ENCODE measurements at regions not wholly inside any gene's neighbourhood (a gene's known extent, or its start where the extent isn't known, plus 50 kb on each side); places are given as distances from the start of the nearest gene placed in this dataset.

- H3K9me3 ChIP-seq = no peaks in the 10 kb centered on the region
- no peaks in the 10 kb centered on the region for H3K4me1 ChIP-seq
- no peak for DNase-seq (ENCODE audit: low spot score)
Measured at GRCh38 chr19:31104451-31104850, 244.8 kb downstream of the TSHZ3 start.

DNA sequence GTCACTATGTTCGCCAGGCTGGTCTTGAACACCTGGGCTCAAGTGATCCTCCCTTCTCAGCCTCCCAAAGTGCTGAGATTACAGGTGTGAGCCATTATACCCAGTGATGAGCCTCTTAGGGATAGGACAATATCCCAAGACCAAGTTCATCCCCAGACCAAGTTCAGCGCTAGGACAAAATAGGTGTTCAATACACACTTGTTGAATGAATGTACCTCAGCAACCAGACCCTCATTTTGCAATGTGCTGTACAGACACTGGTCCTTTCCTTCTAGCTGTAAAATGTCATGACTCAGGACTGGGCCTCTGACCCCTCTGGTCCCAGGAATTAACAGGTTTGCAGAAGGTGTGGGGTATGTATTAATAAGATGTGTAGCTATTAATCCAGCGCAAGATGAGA is 246.0 kb downstream of the TSHZ3 start:
- Histone ChIP-seq H3K27ac (no peak overlapping the region), H3K36me3 (no peaks in the 10 kb centered on the region), H3K4me1 (no peaks in the 10 kb centered on the region), H3K27me3 (no peaks in the 10 kb centered on the region), H3K4me3 (no peak overlapping the region), H3K9me3 (no peaks in the 10 kb centered on the region)
- DNase-seq (ENCODE audit: low spot score) = no peak
- TF ChIP-seq, protein P1, sequence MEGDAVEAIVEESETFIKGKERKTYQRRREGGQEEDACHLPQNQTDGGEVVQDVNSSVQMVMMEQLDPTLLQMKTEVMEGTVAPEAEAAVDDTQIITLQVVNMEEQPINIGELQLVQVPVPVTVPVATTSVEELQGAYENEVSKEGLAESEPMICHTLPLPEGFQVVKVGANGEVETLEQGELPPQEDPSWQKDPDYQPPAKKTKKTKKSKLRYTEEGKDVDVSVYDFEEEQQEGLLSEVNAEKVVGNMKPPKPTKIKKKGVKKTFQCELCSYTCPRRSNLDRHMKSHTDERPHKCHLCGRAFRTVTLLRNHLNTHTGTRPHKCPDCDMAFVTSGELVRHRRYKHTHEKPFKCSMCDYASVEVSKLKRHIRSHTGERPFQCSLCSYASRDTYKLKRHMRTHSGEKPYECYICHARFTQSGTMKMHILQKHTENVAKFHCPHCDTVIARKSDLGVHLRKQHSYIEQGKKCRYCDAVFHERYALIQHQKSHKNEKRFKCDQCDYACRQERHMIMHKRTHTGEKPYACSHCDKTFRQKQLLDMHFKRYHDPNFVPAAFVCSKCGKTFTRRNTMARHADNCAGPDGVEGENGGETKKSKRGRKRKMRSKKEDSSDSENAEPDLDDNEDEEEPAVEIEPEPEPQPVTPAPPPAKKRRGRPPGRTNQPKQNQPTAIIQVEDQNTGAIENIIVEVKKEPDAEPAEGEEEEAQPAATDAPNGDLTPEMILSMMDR (IDR thresholded peaks at IDR 0.05) = no peak

More at GRCh38 chr19:31104451-31104850, 244.8 kb downstream of the TSHZ3 start:
- no peak overlapping the region for H3K4me3 ChIP-seq
- no peaks in the 10 kb centered on the region for H3K36me3 ChIP-seq
- TF ChIP-seq, protein P1 (IDR thresholded peaks at IDR 0.05) = no peak
- no peak overlapping the region for H3K27ac ChIP-seq
- no peaks in the 10 kb centered on the region for H3K27me3 ChIP-seq

- Histone ChIP-seq H3K27me3 (no peaks in the 10 kb centered on the region), H3K36me3 (no peaks in the 10 kb centered on the region), H3K27ac (no peak overlapping the region), H3K4me1 (no peaks in the 10 kb centered on the region), H3K4me3 (no peak overlapping the region), H3K9me3 (no peaks in the 10 kb centered on the region)
- TF ChIP-seq, protein P1 (IDR thresholded peaks at IDR 0.05) = no peak
- no peak for DNase-seq (ENCODE audit: low spot score)
Measured at GRCh38 chr19:31102674-31103073, 246.6 kb downstream of the TSHZ3 start.

DNA sequence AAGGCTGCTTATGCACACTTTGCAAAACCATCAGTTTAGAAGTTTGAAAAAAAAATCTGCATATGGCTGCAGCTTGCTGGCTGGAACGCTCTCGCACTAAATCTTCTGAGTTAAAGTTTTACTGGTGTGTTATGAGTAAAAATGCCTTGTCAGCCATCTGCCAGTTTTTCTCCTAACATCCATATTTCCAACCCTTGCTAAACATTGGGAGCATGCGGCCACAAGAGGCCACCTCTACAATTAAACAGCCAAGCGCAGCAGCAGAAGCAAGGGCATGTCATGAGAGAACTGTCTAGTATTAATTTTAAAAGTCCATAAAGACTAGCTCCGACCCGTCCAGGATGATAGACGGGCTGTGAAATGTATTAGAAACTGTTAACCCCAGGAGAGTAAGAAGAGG is 248.3 kb downstream of the TSHZ3 start:
- H3K9me3 ChIP-seq = no peaks in the 10 kb centered on the region
- no peak overlapping the region for H3K4me3 ChIP-seq
- H3K27me3 ChIP-seq = no peaks in the 10 kb centered on the region
- no peak for DNase-seq (ENCODE audit: low spot score)
- H3K4me1 ChIP-seq = no peaks in the 10 kb centered on the region
- no peak overlapping the region for H3K27ac ChIP-seq
- TF ChIP-seq, protein P1 (IDR thresholded peaks at IDR 0.05) = no peak
- H3K36me3 ChIP-seq = no peaks in the 10 kb centered on the region

- TF ChIP-seq, protein P1 (IDR thresholded peaks at IDR 0.05) = no peak
- Histone ChIP-seq H3K27ac (no peak overlapping the region), H3K4me1 (no peaks in the 10 kb centered on the region), H3K27me3 (no peaks in the 10 kb centered on the region), H3K9me3 (no peaks in the 10 kb centered on the region), H3K36me3 (no peaks in the 10 kb centered on the region), H3K4me3 (no peak overlapping the region)
- no peak for DNase-seq (ENCODE audit: low spot score)
Measured at GRCh38 chr19:31100206-31100590, 249.0 kb downstream of the TSHZ3 start.

- H3K27ac ChIP-seq = no peak overlapping the region
- TF ChIP-seq, protein P1 (IDR thresholded peaks at IDR 0.05) = no peak
- no peaks in the 10 kb centered on the region for H3K4me1 ChIP-seq
- H3K36me3 ChIP-seq = no peaks in the 10 kb centered on the region
- H3K9me3 ChIP-seq = no peaks in the 10 kb centered on the region
- no peaks in the 10 kb centered on the region for H3K27me3 ChIP-seq
- no peak overlapping the region for H3K4me3 ChIP-seq
- no peak for DNase-seq (ENCODE audit: low spot score)
Measured at GRCh38 chr19:31099515-31100205, 249.6 kb downstream of the TSHZ3 start.

Measured in right atrium auricular region (tissue), 2 donors.